H9 (cell line): ENCODE measurements at regions not wholly inside any gene's neighbourhood (a gene's known extent, or its start where the extent isn't known, plus 50 kb on each side); places are given as distances from the start of the nearest gene placed in this dataset.

Experiments used
- DNase-seq: peaks from one replicate; pipeline ENCODE4 v3.0.0-alpha.2; 2017
- H2AFZ ChIP-seq: one replicate; pipeline ENCODE4 v1.6.1; 2013; ENCODE audit warnings: mild to moderate bottlenecking, low read length, control low read depth, moderate library complexity
- H2AK5ac ChIP-seq: 2 replicates; pipeline ENCODE4 v1.6.1; 2013; ENCODE audit warnings: low read length, control low read depth, mixed read lengths; ENCODE audit not compliant: insufficient read length
- H2BK120ac ChIP-seq: one replicate; pipeline ENCODE4 v1.6.1; 2013; ENCODE audit warnings: low read depth, mild to moderate bottlenecking, low read length, control low read depth, inconsistent platforms; ENCODE audit not compliant: poor library complexity, severe bottlenecking
- H2BK12ac ChIP-seq: 2 replicates; pipeline ENCODE4 v1.6.1; 2013; ENCODE audit warnings: low read length, control low read depth, mixed read lengths, low read depth; ENCODE audit not compliant: insufficient read length
- H2BK15ac ChIP-seq: 2 replicates; pipeline ENCODE4 v1.6.1; 2013; ENCODE audit warnings: low read depth, low read length, control low read depth
- H2BK20ac ChIP-seq: one replicate; pipeline ENCODE4 v1.6.1; 2013; ENCODE audit warnings: low read depth, mild to moderate bottlenecking, low read length, control low read depth, inconsistent platforms; ENCODE audit not compliant: poor library complexity, severe bottlenecking
- H2BK5ac ChIP-seq: 2 replicates; pipeline ENCODE4 v1.6.1; 2013; ENCODE audit warnings: low read length, control low read depth, mixed read lengths; ENCODE audit not compliant: insufficient read length
- H3K14ac ChIP-seq: 2 replicates; pipeline ENCODE4 v1.6.1; 2013; ENCODE audit warnings: low read length, control low read depth; ENCODE audit not compliant: insufficient read depth
- H3K18ac ChIP-seq: 2 replicates; pipeline ENCODE4 v1.6.1; 2013; ENCODE audit warnings: low read depth, mild to moderate bottlenecking, mixed read lengths, low read length, control low read depth; ENCODE audit not compliant: insufficient read length
- H3K23ac ChIP-seq: 2 replicates; pipeline ENCODE4 v1.6.1; 2013; ENCODE audit warnings: low read length, control low read depth, mixed read lengths, low read depth; ENCODE audit not compliant: insufficient read length
- H3K23me2 ChIP-seq: 2 replicates; pipeline ENCODE4 v1.6.1; 2013; ENCODE audit warnings: low read depth, mild to moderate bottlenecking, mixed read lengths, low read length, control low read depth; ENCODE audit not compliant: insufficient read length, poor library complexity, severe bottlenecking
- H3K27ac ChIP-seq: 2 replicates; pipeline ENCODE4 v1.5.1; 2013; ENCODE audit warnings: low read length, control low read depth, mixed read lengths, low read depth; ENCODE audit not compliant: insufficient read length
- H3K27me3 ChIP-seq: 2 replicates; pipeline ENCODE4 v1.6.1; 2013; ENCODE audit warnings: low read length, control low read depth, inconsistent platforms; ENCODE audit not compliant: insufficient read depth
- H3K4ac ChIP-seq: 2 replicates; pipeline ENCODE4 v1.6.1; 2013; ENCODE audit warnings: low read depth, mild to moderate bottlenecking, control low read depth, inconsistent platforms, low read length, moderate library complexity
- H3K4me1 ChIP-seq: 2 replicates; pipeline ENCODE4 v1.6.1; 2013; ENCODE audit warnings: low read length, control low read depth, inconsistent platforms; ENCODE audit not compliant: insufficient read depth
- H3K4me2 ChIP-seq: 2 replicates; pipeline ENCODE4 v1.6.1; 2013; ENCODE audit warnings: low read length, control low read depth, mixed read lengths; ENCODE audit not compliant: insufficient read length, insufficient read depth
- H3K56ac ChIP-seq: 2 replicates; pipeline ENCODE4 v1.6.1; 2013; ENCODE audit warnings: low read depth, mild to moderate bottlenecking, mixed read lengths, low read length, control low read depth; ENCODE audit not compliant: insufficient read length
- H3K79me1 ChIP-seq: 2 replicates; pipeline ENCODE4 v1.6.1; 2013; ENCODE audit warnings: low read depth, mild to moderate bottlenecking, moderate library complexity, low read length, control low read depth, inconsistent platforms; ENCODE audit not compliant: insufficient read depth, poor library complexity, severe bottlenecking
- H3K79me2 ChIP-seq: 2 replicates; pipeline ENCODE4 v1.6.1; 2013; ENCODE audit warnings: low read length, control low read depth, inconsistent platforms; ENCODE audit not compliant: insufficient read depth
- H3K9ac ChIP-seq: 2 replicates; pipeline ENCODE4 v1.6.1; 2013; ENCODE audit warnings: low read length, control low read depth, mixed read lengths; ENCODE audit not compliant: insufficient read length; ENCODE audit errors: extremely low read depth
- H3K9me3 ChIP-seq: one replicate; pipeline ENCODE4 v1.6.1; 2013; ENCODE audit warnings: low read depth, low read length, inconsistent platforms; ENCODE audit not compliant: control insufficient read depth
- H3T11ph ChIP-seq: one replicate; pipeline ENCODE4 v1.6.1; 2013; ENCODE audit warnings: mild to moderate bottlenecking, low read length, control low read depth, inconsistent platforms
- H4K20me1 ChIP-seq: one replicate; pipeline ENCODE4 v1.6.1; 2013; ENCODE audit not compliant: control insufficient read depth, insufficient read length, insufficient read depth
- H4K5ac ChIP-seq: 2 replicates; pipeline ENCODE4 v1.6.1; 2013; ENCODE audit warnings: low read depth, mild to moderate bottlenecking, mixed read lengths, low read length, control low read depth; ENCODE audit not compliant: insufficient read length
- H4K8ac ChIP-seq: replicated peaks from 2 replicates; pipeline ENCODE4 v1.6.1; 2013; ENCODE audit warnings: low read length, control low read depth, mixed read lengths, low read depth; ENCODE audit not compliant: insufficient read length
- H4K91ac ChIP-seq: 2 replicates; pipeline ENCODE4 v1.6.1; 2013; ENCODE audit warnings: low read depth, mild to moderate bottlenecking, moderate library complexity, mixed read lengths, low read length, control low read depth; ENCODE audit not compliant: insufficient read length
- H3K27ac Mint-ChIP-seq, 3 experiments: 2 replicates in 2 of 3; 3 replicates in 1 of 3; pipeline ENCODE4 v1.8.0; 2020 to 2021; ENCODE audit warnings: mixed read lengths in 3 of 3, mild to moderate bottlenecking in 1 of 3, moderate library complexity in 1 of 3
- H3K27me3 Mint-ChIP-seq: 2 replicates; pipeline ENCODE4 v1.8.0; 2021; ENCODE audit warnings: low read depth, mild to moderate bottlenecking, moderate library complexity, mixed read lengths
- H3K36me3 Mint-ChIP-seq, 3 experiments: 2 replicates in 2 of 3; 3 replicates in 1 of 3; pipeline ENCODE4 v1.8.0; 2020 to 2021; ENCODE audit warnings: low read depth in 3 of 3, mixed read lengths in 3 of 3; ENCODE audit not compliant: insufficient read depth in 1 of 3
- H3K4me1 Mint-ChIP-seq, 2 experiments: 2 replicates each; pipeline ENCODE4 v1.8.0; 2020; ENCODE audit warnings: mixed read lengths in 2 of 2
- H3K4me3 Mint-ChIP-seq, 2 experiments: 2 replicates in 1 of 2; 3 replicates in 1 of 2; pipeline ENCODE4 v1.8.0; 2020 to 2021; ENCODE audit warnings: mild to moderate bottlenecking in 2 of 2, mixed read lengths in 2 of 2, moderate library complexity in 1 of 2
- H3K9me3 Mint-ChIP-seq, 2 experiments: 2 replicates in 1 of 2; 3 replicates in 1 of 2; pipeline ENCODE4 v1.8.0; 2020; ENCODE audit warnings: mild to moderate bottlenecking in 2 of 2, mixed read lengths in 2 of 2, moderate library complexity in 1 of 2
- CTCF ChIP-seq: fragments of 200-600 bp; sonication (generic); conservative IDR thresholded peaks from 3 replicates; pipeline ENCODE4 v1.8.0; 2021; ENCODE audit warnings: antibody characterized with exemption, mild to moderate bottlenecking
- WGBS: extraction: QIAGEN DNeasy Blood & Tissue Kit; methylation state at CpG from one replicate; pipeline ENCODE4 v1.1.7; 2013; ENCODE audit warnings: missing lambda C conversion rate, low lambda C conversion rate, mixed read lengths; ENCODE audit not compliant: insufficient read length; ENCODE audit errors: extremely low coverage; 5-methylcytosine and 5-hydroxymethylcytosine counted together

DNA sequence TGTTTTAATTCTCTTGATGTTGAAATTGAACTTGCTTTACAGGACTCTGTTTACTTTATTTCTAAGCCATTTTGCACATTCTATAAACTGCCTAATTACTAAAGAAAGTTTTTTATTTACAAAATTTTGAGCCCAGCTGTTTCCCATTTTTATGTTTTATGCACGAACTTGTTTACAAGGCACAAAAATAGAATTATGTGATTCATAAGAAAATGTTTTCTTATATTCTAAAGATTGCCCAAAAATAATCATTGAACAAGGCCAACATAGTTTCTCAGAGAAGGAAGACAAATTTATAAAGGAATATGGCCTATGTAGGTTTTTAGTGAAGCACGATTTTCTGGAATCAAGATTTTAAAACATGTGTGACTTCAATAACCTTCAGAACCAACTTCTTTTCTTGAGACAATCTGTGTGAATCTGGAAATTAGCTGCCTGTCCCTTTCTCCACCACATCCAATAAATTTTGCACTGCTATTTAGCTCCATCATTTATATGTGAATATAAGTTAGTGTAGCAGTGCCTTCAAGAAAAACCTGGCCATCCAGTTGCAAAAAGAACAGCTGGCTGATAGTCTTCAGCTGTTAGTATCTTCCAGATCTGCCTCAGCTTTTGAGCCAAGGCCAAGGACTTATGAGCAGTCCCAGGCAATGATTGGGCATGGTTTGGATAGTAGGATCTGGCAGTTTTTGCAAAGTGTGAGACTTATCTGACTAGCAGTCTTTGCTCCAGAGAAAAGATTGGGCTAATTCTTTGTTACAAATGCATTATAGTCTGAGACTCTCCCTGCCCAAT is 253.2 kb upstream of the COL3A1 start:
- Mint-ChIP-seq H3K27ac (no peak overlapping the region), H3K4me1 (no peaks in the 10 kb centered on the region), H3K4me3 (no peak overlapping the region), H3K36me3 (no peaks in the 10 kb centered on the region), H3K9me3 (no peaks in the 10 kb centered on the region), H3K27me3 (no peaks in the 10 kb centered on the region)
- no peaks in the 10 kb centered on the region for H3K79me1 ChIP-seq
- no peak overlapping the region for H3K4me2 ChIP-seq
- no peaks in the 10 kb centered on the region for H3K27me3 ChIP-seq
- no peak overlapping the region for H4K91ac ChIP-seq
- H3K9ac ChIP-seq, result no peak overlapping the region
- H2BK120ac ChIP-seq, result no peak overlapping the region
- H3K79me2 ChIP-seq, result no peaks in the 10 kb centered on the region
- no peak overlapping the region for H2BK12ac ChIP-seq
- H4K8ac ChIP-seq, result no peak overlapping the region
- H3K23me2 ChIP-seq, result no peaks in the 10 kb centered on the region
- no peak overlapping the region for H3K56ac ChIP-seq
- H4K20me1 ChIP-seq, result no peaks in the 10 kb centered on the region
- no peak overlapping the region for H2BK15ac ChIP-seq
- no peaks in the 10 kb centered on the region for H3K9me3 ChIP-seq
- H3T11ph ChIP-seq, result no peak overlapping the region
- DNase-seq, result no peak
- H2AK5ac ChIP-seq, result no peak overlapping the region
- H4K5ac ChIP-seq, result no peak overlapping the region
- H2BK20ac ChIP-seq, result no peak overlapping the region
- no peak overlapping the region for H3K18ac ChIP-seq
- H2BK5ac ChIP-seq, result no peak overlapping the region
- no peak overlapping the region for H2AFZ ChIP-seq
- H3K4me1 ChIP-seq, result no peaks in the 10 kb centered on the region
- H3K4ac ChIP-seq, result no peak overlapping the region
- H3K27ac ChIP-seq, result no peak overlapping the region
- H3K14ac ChIP-seq, result no peak overlapping the region
- no peak overlapping the region for H3K23ac ChIP-seq
- TF ChIP-seq CTCF, result no peak
- WGBS, result no CpG with 5 or more reads among the region's 2 CpGs
